ENCODE measurements at regions not wholly inside any gene's neighbourhood (a gene's known extent, or its start where the extent isn't known, plus 50 kb on each side); places are given as distances from the start of the nearest gene placed in this dataset.

GRCh38 chr12:11581179-11581755 is 68.2 kb upstream of the ETV6 start:
- peak; percentile 90 for TF ChIP-seq RAD21 (IDR thresholded peaks at IDR 0.05; ENCODE audit: low read depth)
- no peak for TF ChIP-seq REST (IDR thresholded peaks at IDR 0.05; ENCODE audit: low read depth)

DNA sequence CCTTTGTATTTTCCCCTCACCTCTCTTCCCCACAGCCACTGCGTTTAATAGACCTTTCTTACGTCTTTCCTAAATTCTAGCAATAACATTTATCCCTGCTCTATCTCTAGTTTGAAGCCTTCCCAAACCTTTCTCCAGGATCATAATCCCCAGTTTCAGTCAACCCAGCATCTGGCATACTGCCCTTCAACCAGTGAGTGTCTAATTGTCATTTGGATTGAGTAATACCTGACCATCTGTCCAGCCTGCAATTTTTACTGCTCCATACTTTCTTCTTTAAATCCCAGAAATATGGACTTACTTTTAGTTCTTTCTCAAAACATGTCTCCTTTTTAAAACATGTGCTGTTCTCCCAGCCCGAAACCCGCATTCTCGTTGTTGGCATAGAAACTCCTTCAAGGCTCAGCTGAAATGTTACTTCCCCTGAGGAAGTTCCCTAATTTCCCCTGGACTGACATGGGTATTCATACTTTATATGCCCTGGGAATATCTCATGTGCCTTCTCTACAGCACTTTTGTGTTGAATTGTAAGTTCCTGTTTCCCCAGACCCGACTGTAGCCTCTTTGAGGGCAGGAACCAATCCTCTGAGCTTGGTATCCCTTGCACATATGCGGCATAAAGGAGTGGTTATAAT is 65.1 kb upstream of the ETV6 start:
- no peak for TF ChIP-seq CEBPB (IDR thresholded peaks at IDR 0.05)
- TF ChIP-seq RAD21 (IDR thresholded peaks at IDR 0.05; ENCODE audit: low read depth), result no peak
- TF ChIP-seq TAF1 (IDR thresholded peaks at IDR 0.05; ENCODE audit: low read depth), result no peak
- no peak for TF ChIP-seq CREB1 (IDR thresholded peaks at IDR 0.05; ENCODE audit: low read depth)

- TF ChIP-seq TAF1 (IDR thresholded peaks at IDR 0.05; ENCODE audit: low read depth) (no peak), CEBPB (IDR thresholded peaks at IDR 0.05) (no peak), NFIC (IDR thresholded peaks at IDR 0.05) (no peak), REST (IDR thresholded peaks at IDR 0.05; ENCODE audit: low read depth) (no peak), EP300 (IDR thresholded peaks at IDR 0.05; ENCODE audit: borderline replicate concordance) (no peak), FOXM1 (IDR thresholded peaks at IDR 0.05; ENCODE audit: borderline replicate concordance, low read depth) (no peak), YY1 (IDR thresholded peaks at IDR 0.05; ENCODE audit: low read depth) (no peak), RAD21 (IDR thresholded peaks at IDR 0.05; ENCODE audit: low read depth) (no peak), EGR1 (IDR thresholded peaks at IDR 0.05) (no peak), CREB1 (IDR thresholded peaks at IDR 0.05; ENCODE audit: low read depth) (no peak), TEAD4 (IDR thresholded peaks at IDR 0.05) (no peak), TCF12 (IDR thresholded peaks at IDR 0.05; ENCODE audit: low read depth) (no peak), ZBTB7A (IDR thresholded peaks at IDR 0.05; ENCODE audit: low read depth) (no peak)
- TF ChIP-seq, protein P1, sequence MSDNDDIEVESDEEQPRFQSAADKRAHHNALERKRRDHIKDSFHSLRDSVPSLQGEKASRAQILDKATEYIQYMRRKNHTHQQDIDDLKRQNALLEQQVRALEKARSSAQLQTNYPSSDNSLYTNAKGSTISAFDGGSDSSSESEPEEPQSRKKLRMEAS (IDR thresholded peaks at IDR 0.05), result no peak
- TF ChIP-seq, protein P2, sequence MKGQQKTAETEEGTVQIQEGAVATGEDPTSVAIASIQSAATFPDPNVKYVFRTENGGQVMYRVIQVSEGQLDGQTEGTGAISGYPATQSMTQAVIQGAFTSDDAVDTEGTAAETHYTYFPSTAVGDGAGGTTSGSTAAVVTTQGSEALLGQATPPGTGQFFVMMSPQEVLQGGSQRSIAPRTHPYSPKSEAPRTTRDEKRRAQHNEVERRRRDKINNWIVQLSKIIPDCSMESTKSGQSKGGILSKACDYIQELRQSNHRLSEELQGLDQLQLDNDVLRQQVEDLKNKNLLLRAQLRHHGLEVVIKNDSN (IDR thresholded peaks at IDR 0.05), result no peak
Observed at GRCh38 chr12:11592484-11592883, 57.0 kb upstream of the ETV6 start.

GRCh38 chr12:11593013-11593412 is 56.5 kb upstream of the ETV6 start:
- TF ChIP-seq NFIC (IDR thresholded peaks at IDR 0.05), result peak; percentile 34
- TF ChIP-seq TAF1 (IDR thresholded peaks at IDR 0.05; ENCODE audit: low read depth), result no peak
- peak; percentile 51; the same call in 1 of the 2 replicates for TF ChIP-seq TCF12 (IDR thresholded peaks at IDR 0.05; ENCODE audit: low read depth)
- peak; percentile 38; the same call in 1 of the 2 replicates for TF ChIP-seq EP300 (IDR thresholded peaks at IDR 0.05; ENCODE audit: borderline replicate concordance)
- TF ChIP-seq TEAD4 (IDR thresholded peaks at IDR 0.05), result 0 out of 2 replicates have a peak, but pooled peaks have one; percentile 8

GRCh38 chr12:11595080-11595479 is 54.4 kb upstream of the ETV6 start:
- TF ChIP-seq, protein P2 (IDR thresholded peaks at IDR 0.05), result no peak
- no peak for TF ChIP-seq NFIC (IDR thresholded peaks at IDR 0.05)
- no peak for TF ChIP-seq TAF1 (IDR thresholded peaks at IDR 0.05; ENCODE audit: low read depth)
- TF ChIP-seq EP300 (IDR thresholded peaks at IDR 0.05; ENCODE audit: borderline replicate concordance), result no peak
- no peak for TF ChIP-seq CEBPB (IDR thresholded peaks at IDR 0.05)
- no peak for TF ChIP-seq RAD21 (IDR thresholded peaks at IDR 0.05; ENCODE audit: low read depth)
- TF ChIP-seq, protein P1 (IDR thresholded peaks at IDR 0.05), result no peak
- TF ChIP-seq ZBTB7A (IDR thresholded peaks at IDR 0.05; ENCODE audit: low read depth), result no peak
- no peak for TF ChIP-seq TEAD4 (IDR thresholded peaks at IDR 0.05)
- no peak for TF ChIP-seq FOXM1 (IDR thresholded peaks at IDR 0.05; ENCODE audit: borderline replicate concordance, low read depth)
- no peak for TF ChIP-seq YY1 (IDR thresholded peaks at IDR 0.05; ENCODE audit: low read depth)
- TF ChIP-seq EGR1 (IDR thresholded peaks at IDR 0.05), result no peak
- no peak for TF ChIP-seq REST (IDR thresholded peaks at IDR 0.05; ENCODE audit: low read depth)
- no peak for TF ChIP-seq CREB1 (IDR thresholded peaks at IDR 0.05; ENCODE audit: low read depth)
- no peak for TF ChIP-seq TCF12 (IDR thresholded peaks at IDR 0.05; ENCODE audit: low read depth)

All from Ishikawa (cell line).